Femur (tissue), 1 donor: ENCODE measurements at regions not wholly inside any gene's neighbourhood (a gene's known extent, or its start where the extent isn't known, plus 50 kb on each side); places are given as distances from the start of the nearest gene placed in this dataset.
"Not testable (repeated sequence)": the region's sequence is repeated elsewhere in the genome, so short reads cannot be mapped to it uniquely, and the experiment has no call there.

ENCODE experiments used
- DNase-seq: peaks from one replicate; pipeline ENCODE4 v3.0.0-alpha.2; 2017

DNA sequence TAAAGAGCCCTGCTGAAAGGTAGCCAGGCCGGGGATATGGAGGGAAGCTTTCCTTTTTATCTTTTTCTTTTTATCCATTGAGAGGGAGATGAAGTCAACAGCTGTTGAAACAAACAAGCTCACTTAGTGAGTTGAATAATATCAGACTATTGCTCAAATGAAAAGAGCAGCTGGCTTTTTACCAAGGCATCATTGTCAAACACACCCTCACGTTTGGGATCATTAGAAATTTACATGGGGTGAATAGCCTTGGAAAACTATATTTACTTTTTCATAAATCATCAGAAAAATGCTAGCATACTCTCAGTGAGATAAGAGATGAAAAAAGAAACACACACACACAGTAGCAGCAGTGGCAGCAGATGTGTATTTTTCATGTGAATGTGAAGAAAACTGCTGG lies 71.5 kb upstream of the HNMT start:
- DNase-seq: no peak

DNA sequence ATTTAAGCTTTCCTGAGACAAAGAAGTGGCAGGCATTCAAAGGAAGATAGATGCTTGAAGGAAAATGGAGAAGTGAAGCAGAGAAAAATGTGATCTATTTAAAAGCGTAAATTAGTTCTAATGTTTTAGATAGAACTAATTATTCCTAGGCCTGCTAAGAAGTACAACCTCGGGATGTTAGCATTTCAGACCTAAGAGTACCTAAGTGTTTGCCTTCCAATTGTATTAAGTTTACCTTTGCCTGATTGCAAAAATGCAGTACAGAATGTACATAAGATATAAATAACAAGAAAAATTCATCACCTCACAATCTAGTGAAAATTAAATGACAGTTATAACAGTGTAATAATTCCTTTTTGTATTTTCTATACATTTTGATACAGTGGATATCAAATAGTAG lies 71.1 kb upstream of the HNMT start:
- no peak for DNase-seq

DNA sequence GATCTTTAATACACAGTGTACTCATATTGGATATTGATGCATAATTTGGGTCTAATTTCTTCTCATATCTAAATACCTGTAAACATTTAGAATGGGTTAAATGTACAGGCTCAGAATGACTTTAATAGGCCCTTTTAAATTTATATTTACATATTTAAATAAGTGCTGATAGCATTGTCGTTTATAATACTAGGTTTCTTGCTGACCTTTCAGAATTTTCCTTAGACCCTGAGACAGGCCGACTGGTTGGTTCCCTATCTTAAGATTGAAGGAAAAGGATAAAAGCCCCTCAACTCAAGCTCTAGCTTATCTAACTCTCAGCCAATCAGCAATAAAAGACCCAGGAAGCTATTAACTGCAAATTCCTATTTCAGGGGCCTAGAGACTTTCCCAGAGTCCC lies 67.8 kb upstream of the HNMT start:
- no peak for DNase-seq

DNA sequence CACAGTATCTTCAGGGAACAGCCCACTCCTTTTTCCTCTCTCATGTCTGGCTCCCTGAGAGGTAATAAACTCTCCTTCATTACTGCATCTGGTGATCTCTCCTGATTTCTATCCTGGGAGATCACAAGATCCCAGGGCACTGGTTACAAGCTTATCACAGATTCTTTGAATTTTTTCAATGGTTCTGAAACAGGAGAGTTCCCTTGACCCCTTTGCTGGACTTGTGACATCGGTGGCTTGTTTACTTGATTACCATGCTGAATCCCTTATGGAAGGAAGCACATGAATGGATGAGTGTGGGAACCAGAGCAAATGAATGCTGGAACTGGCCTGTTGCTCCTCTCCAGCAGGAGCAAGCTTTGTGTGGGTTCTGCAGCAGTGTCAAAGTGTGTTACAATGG lies 67.2 kb upstream of the HNMT start:
- no peak for DNase-seq

DNA sequence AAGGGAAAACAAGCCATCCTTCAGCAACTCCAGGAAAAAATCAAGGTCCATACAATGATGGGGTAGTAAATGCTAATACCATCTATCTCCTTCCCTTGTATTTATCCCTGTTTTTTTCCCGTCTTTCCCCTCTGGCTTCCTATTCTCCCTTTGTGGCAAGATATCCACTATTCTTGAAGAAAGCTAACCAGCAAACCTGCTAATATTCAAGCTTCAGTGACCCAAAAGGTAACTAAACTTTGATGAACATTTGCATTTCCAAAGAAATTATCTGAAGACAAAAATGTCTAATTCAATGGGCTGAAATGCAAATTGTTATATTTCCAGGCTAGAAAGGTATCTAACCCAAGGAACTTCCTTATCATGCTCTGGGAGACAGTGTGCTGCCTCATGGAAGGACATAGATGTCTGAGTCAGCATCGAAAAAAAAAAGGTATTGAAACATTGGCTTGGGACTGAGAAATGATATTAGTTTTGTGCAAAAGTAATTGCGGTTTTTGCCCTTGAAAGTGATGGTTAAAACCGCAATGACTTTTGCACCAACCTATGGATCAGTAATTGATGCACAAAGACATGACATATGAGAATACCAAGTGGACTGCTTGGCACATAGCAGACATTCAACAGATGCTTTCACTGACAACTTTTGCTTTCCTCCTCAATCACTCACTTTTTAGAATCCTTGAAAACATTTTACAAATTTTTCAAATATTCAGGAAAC lies 63.7 kb upstream of the HNMT start:
- no peak for DNase-seq

DNA sequence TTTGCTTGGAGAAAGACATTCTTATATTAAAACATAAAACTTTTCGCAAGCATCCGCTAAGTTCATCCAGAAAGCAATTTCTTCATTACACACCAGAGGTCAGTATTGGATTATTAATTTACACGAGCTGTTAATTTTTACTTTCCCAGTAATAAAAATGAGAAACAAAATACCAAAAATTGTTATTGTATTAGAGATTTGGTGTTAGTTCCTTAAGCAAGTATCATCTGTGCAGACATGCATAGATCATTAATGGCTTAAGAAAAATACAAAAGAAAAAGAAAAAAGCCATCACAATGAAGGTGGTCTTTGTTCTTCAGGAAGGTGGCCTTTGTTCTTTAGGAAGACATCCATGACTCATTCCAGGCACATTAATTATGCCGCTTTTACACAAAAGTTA lies 53.6 kb upstream of the HNMT start:
- DNase-seq: no peak

DNA sequence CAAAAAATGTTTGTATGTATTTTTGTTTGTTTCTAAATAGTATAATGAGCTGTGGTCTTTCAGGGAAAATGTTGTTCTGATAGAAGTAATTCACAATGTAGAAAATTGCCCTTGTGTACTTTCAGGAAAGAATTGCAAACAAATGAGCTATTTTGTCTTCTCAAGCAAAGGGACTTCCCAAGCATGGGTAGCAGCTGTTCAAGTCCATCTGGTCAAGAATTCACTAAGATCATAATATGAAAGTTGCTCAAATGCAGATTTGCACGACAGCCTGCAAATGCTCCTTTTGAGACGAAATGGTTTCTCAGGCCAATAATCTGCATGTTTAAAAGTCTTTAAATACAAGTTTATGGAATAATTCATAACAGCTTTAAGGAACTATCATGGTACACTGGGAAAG lies 51.9 kb upstream of the HNMT start:
- DNase-seq: no peak

DNA sequence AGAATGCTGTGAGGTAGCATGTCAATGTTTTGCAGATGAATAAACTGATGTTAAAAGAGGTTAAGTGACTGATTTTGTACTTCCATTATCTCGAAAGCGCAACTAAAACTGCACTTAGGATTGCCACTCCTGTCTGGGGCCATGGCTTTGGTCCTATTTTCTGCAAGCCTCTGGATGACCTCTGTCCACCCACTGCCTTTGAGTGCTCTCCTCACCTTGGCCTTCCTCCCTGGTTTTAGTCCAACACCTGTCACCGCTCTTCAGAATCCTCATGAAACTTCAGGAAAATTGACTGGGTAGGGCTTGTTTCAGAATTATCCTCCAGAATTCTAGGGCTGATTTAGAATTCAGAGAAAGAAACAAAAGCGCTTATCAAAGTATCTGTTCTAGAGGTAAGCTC lies 51.1 kb upstream of the HNMT start:
- no peak for DNase-seq

DNA sequence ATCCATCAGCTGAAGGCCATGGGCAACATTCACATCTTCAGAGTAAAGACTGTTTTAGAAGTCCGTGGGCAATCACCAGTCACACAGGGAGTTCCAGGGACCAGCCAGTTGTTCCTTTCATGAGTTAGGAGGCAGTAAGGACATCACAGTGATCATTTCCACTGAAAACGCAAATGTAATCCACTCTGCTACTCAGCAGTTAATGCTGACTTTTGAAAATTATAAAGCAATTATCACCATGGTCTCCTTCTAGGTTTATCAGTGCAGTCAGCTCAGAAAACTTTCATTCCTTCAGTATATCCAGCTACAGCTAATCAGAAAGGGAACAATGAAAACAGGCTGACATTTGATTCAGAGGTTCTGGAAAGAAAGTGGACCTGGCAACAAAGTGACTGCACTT lies 50.6 kb upstream of the HNMT start:
- not testable (repeated sequence) for DNase-seq
